ENCODE measurements at regions not wholly inside any gene's neighbourhood (a gene's known extent, or its start where the extent isn't known, plus 50 kb on each side); places are given as distances from the start of the nearest gene placed in this dataset.

GRCh38 chr2:21326152-21326551, 202.4 kb downstream of the TDRD15 start:
- FAIRE-seq (no peak), DNase-seq (ENCODE audit: extremely low spot score, insufficient read length, low read depth) (no peak)

- DNase-seq (ENCODE audit: extremely low spot score, insufficient read length, low read depth) (no peak), FAIRE-seq (no peak)
Measured at GRCh38 chr2:21328177-21328576, 204.4 kb downstream of the TDRD15 start.

GRCh38 chr2:21330786-21331391, 207.1 kb downstream of the TDRD15 start:
- no peak for DNase-seq (ENCODE audit: extremely low spot score, insufficient read length, low read depth)
- no peak for FAIRE-seq

- FAIRE-seq (no peak), DNase-seq (ENCODE audit: extremely low spot score, insufficient read length, low read depth) (no peak)
Measured at GRCh38 chr2:21331625-21332370, 208.0 kb downstream of the TDRD15 start.

GRCh38 chr2:21332993-21333625, 209.3 kb downstream of the TDRD15 start:
- no peak for DNase-seq (ENCODE audit: extremely low spot score, insufficient read length, low read depth)
- FAIRE-seq: no peak

- no peak for FAIRE-seq
- no peak for DNase-seq (ENCODE audit: extremely low spot score, insufficient read length, low read depth)
Measured at GRCh38 chr2:21333684-21334083, 209.9 kb downstream of the TDRD15 start.

- DNase-seq (ENCODE audit: extremely low spot score, insufficient read length, low read depth) (no peak), FAIRE-seq (no peak)
Measured at GRCh38 chr2:21346984-21347383, 223.2 kb downstream of the TDRD15 start.

- FAIRE-seq: no peak
- DNase-seq (ENCODE audit: extremely low spot score, insufficient read length, low read depth): no peak
Measured at GRCh38 chr2:21353879-21354679, 230.3 kb downstream of the TDRD15 start.

- FAIRE-seq (no peak), DNase-seq (ENCODE audit: extremely low spot score, insufficient read length, low read depth) (no peak)
Measured at GRCh38 chr2:21356086-21356856, 232.5 kb downstream of the TDRD15 start.

GRCh38 chr2:21356857-21357255, 233.1 kb downstream of the TDRD15 start:
- DNase-seq (ENCODE audit: extremely low spot score, insufficient read length, low read depth) (no peak), FAIRE-seq (no peak)

- no peak for DNase-seq (ENCODE audit: extremely low spot score, insufficient read length, low read depth)
- FAIRE-seq: no peak
Measured at GRCh38 chr2:21358976-21359375, 235.2 kb downstream of the TDRD15 start.

GRCh38 chr2:21361384-21361783, 237.6 kb downstream of the TDRD15 start:
- DNase-seq (ENCODE audit: extremely low spot score, insufficient read length, low read depth): no peak
- no peak for FAIRE-seq

GRCh38 chr2:21361957-21362486, 238.3 kb downstream of the TDRD15 start:
- no peak for FAIRE-seq
- no peak for DNase-seq (ENCODE audit: extremely low spot score, insufficient read length, low read depth)

GRCh38 chr2:21363364-21363763, 239.6 kb downstream of the TDRD15 start:
- FAIRE-seq (no peak), DNase-seq (ENCODE audit: extremely low spot score, insufficient read length, low read depth) (no peak)

GRCh38 chr2:21367421-21367820, 243.7 kb downstream of the TDRD15 start:
- DNase-seq (ENCODE audit: extremely low spot score, insufficient read length, low read depth) (no peak), FAIRE-seq (no peak)

GRCh38 chr2:21369787-21370186, 246.0 kb downstream of the TDRD15 start:
- DNase-seq (ENCODE audit: extremely low spot score, insufficient read length, low read depth) (no peak), FAIRE-seq (no peak)

GRCh38 chr2:21371499-21372003, 247.8 kb downstream of the TDRD15 start:
- FAIRE-seq: no peak
- DNase-seq (ENCODE audit: extremely low spot score, insufficient read length, low read depth): no peak

GRCh38 chr2:21372654-21373053, 248.9 kb downstream of the TDRD15 start:
- no peak for FAIRE-seq
- no peak for DNase-seq (ENCODE audit: extremely low spot score, insufficient read length, low read depth)

- DNase-seq (ENCODE audit: extremely low spot score, insufficient read length, low read depth): no peak
- FAIRE-seq: no peak
Measured at GRCh38 chr2:21376864-21377263, 253.1 kb downstream of the TDRD15 start.

Measured in GM18507 (cell line).